Activated T-helper 1 cell treated with anti-CD3 and anti-CD28 coated beads, Interleukin-2, amount 50 U/mL, for 16 hours (primary cell): ENCODE measurements at regions not wholly inside any gene's neighbourhood (a gene's known extent, or its start where the extent isn't known, plus 50 kb on each side); places are given as distances from the start of the nearest gene placed in this dataset.

ENCODE experiments used
- DNase-seq, 2 donors: peaks; one replicate each; pipeline ENCODE4 v3.0.0-alpha.2; 2020; ENCODE audit warnings: low read depth in 1 of 2, low spot score in 1 of 2

DNA sequence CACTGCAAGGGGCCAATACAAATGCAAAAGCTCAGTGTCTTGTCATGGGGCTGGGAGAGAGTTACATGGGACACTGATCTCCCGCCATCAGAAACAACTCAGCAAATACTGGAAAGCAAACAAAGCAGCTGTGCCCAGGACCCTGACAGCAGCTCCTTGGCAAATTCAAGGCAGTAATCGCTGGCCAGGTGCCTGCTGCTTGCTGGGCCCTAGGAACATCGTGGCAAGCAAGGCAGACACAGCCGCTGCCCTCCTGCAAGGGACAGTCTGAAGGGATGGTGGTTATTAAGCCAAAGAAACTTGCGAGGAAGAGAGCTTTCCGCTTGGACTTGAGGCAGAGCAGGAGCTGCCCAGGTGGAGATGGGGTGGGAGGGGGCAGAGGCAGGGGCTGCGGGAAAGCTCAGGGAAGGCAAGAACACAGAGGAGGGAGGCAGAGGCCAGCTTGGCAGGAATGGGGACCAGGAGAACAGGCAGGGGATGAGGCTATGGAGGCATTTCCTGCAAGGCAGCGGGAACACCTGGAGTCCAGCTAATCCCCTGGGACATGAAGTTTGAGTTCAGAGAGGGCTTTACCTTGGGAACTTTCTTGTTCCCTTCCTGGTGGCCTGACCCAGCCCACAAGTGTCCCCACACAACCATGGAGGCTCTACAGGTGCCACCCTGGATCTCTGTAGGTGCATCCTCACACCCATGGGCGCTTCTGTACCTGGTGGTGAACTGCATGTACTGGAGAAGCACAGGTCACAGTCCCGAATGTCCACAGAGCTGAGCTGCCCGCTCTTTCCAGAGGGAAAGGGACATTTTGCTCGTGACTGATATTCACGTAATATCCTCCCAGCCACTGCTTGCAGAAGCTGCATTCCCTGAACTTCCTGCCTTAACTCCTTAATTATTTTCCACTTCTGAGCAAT lies 78.7 kb upstream of the ATP2B2 start:
- DNase-seq, result no peak

DNA sequence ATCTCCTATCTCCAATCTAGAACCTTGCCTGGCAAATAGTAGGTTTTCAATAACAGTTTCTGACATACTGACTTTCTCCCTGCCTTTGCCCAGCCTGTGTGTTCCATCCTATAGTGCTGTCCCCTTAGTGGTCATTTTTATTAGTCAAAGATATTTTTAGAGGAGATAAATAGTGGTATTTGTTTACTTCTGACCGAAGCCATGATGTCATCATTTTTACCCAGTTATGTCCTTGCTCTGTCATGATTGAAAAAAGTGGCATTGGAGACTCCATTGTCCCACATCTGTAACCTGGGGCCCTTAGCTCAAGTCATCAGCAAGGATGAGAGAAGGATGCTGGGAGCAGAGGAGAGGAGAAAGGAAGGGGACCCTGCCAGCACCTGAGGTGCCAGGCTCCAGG lies 80.6 kb upstream of the ATP2B2 start:
- no peak for DNase-seq

DNA sequence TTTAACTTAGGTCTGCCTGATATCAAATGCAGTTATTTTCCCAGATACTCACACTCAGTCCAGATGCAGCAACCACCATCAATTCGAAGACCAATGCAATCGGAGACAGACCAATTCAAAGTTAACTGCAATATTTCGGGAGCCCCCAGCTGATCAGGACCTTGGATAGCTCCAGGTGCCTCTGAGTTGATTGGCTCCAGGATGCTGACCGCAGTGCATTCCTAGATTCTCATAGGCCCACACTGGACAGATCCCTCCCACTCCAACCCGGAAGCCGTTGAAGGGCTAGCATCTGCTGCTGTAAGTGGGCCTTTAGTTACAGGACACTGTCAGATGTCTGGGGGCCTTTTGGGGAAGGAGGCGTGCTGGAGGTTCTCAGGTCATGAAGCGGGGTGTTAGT lies 89.5 kb upstream of the ATP2B2 start:
- no peak for DNase-seq

DNA sequence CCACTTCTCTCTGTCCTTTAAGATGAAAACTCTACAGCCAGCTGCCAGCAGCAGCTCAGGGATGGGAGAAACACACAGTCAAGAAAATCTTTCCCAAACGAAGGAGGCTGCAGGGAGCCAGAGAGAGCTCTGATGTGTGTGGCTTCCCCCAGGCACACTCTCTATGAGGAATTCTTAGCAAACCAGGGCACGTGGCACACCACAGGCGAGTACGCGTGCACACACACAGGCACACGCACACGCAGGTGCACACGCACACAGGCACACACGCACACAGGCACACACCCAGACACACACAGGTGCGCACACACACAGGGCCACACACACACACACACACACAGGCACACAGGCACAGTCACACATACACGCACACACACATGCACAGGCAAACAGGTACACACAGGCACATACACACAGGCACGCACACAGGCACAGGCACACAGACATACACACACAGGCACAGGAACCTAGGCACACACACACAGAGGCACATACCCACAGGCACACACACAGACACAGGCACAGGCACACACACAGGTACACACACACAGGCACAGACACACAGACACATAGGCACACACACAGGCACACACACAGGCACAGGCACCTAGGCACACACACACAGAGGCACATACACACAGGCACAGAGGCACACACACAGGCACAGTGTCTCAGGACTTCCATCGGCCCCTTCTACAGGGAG lies 91.5 kb upstream of the ATP2B2 start:
- no peak for DNase-seq

DNA sequence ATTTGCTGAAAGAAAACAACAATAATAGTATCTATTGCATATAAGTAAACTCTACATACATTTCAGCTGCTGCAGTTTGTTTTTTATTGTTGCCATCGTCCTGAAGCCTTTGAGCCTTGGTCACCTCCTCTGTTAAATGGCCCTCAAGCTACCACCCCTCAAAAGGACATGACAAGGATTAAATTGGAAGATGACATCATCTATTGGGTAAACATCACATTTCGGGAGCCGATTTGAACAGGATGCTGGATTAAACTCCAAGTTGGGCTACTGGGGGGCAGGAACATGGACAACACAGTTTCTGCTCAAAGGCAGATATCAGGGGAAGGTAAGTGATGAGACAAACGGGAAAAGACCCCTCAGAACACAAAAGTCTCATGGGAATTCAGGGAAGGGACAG lies 92.3 kb upstream of the ATP2B2 start:
- no peak for DNase-seq

DNA sequence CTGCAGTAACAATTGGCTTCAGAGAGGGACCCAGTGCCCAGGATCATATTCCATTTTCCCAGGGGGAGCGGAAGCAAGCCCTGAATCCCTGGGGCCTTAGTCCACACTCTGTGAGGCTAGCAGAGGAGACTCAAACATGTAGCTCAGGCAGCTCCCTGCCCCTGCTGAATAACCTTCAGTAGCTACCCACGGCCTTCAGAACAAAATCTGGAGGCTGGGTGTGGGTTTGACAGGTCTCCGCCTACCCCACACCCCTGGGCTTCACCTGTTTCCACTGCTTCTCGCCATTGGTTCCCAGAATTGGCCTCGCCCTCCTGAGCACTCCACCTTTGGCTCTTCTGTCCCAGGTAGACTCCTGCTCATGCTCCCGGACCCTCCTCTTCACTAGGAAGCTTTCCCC lies 93.6 kb upstream of the ATP2B2 start:
- no peak for DNase-seq

DNA sequence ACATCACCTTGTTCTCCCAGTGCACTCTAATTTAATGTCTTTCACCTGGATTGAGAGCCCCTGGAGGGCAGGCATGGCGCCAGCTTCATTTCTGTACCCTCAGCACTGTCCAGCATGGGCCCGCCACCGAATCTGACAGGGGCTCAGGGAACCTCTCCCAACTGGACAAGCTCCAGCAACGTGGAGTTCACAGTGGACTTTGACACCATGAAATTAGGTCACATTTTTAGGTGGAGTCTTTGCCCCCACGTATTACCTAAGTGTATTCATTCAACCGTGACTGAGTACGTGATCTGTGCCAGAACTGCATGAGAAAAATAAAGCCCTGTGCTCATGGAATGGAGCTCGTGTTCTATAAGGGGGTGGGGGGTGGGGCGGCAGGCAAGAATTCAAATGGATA lies 94.1 kb upstream of the ATP2B2 start:
- no peak for DNase-seq

DNA sequence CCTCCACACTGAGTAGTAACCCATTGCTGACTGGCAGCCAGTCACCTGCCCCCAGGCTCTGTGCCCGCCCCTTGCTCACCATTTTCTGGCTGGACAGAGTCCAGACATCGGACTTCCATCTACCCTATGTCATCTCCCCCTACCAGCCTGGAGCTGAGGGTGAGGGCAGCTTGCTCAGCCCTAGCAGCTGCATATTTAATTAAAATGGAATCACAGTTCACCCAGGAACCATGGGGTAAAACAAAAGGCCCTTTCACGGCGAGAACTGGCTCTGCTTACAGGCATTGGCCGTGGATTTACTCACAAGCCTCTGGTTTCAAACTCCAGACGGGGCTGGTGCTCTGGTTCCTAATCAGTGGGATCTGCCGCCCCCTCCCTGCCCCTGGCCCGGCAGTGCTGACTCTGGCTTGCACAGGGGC lies 94.9 kb upstream of the ATP2B2 start:
- no peak for DNase-seq

DNA sequence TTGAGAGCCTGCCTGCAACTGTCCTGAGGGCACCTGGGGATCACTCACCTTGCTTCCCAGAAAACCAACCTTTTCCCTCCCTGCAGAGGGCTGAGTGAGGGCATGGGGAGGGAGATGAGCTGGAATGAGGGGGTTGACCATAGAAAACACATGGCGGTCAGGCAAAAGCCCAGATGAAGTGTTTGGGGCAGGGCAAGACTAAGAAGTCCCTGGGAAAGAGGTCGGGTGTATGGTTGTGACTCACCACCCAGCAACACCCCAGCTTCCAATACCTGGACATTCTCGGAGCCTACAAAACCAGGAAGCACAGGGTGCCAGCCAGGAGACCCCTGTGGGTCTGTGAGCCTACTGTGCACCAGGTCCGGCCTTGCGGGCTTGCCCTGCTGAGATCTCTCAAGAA lies 95.3 kb upstream of the ATP2B2 start:
- DNase-seq, result no peak

DNA sequence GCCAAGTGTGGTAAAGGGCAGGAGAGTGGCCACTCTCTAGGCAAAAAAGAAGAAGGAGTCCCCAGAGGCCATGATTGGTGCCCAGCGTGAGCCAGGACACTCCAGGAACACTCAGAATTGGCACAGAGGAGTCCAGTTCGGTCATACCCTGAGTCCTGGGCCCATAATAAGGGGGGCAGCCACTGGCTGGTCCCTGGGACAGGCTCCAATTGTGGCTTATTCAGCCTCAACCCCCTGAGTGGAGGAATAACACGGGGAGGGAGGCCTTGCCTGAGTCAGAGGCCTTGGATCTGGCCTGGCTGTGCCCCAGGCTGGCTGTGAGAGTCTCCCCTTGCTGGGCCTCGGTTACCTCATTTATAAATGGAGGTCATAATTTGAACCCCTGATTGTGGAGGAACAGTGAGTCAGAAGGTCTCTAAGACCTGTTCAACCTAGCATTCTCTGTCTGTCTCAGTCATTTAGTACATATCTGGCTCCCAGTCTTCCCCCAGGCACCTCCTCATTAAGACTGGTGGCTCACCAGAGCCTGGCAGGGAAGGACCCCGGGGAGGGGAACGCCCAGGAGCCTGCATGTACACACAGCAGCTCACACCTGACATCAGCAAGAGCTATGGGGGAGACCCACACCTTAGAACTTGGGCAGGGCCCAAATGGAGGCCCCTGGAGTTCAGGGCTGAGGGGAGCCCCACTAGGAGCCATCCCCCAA lies 95.9 kb upstream of the ATP2B2 start:
- DNase-seq, result no peak

DNA sequence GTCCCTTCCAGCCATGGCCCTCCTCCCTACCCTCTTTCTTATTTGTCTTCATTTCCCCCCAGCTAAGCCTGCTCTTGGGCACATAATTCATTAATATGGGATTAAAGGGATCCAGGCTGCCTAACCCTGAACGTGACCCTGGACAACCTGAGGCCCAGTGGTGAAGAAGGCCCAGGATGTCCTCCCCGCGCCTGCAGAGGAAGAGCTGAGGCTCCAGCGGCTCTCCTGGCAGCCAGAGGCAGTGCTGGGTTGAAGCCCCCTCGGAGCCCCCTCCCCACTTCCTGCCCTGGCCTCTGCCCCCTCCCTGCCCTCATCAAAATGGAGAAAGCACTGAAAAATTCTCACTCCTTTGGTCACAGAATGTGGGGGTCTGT lies 96.5 kb upstream of the ATP2B2 start:
- no peak for DNase-seq

DNA sequence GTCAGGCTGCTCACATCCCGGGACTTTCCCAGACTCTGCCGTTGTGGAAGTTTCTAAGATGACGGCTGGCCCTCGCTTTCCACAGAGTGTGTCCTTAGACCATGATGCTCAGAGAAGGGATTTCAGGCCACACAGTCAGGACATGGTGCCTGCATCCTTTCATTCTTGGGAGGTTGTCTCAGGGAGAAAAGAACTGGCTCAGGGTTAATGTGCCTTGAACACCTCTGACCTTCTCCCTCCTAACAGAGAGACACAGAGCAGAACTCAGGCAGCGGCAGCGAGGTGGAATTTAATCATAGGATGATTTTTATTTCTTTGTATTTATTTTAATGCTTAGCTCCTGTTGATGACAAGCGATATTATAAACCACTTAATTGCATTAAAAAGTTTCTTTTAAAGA lies 96.9 kb upstream of the ATP2B2 start:
- DNase-seq, result no peak

DNA sequence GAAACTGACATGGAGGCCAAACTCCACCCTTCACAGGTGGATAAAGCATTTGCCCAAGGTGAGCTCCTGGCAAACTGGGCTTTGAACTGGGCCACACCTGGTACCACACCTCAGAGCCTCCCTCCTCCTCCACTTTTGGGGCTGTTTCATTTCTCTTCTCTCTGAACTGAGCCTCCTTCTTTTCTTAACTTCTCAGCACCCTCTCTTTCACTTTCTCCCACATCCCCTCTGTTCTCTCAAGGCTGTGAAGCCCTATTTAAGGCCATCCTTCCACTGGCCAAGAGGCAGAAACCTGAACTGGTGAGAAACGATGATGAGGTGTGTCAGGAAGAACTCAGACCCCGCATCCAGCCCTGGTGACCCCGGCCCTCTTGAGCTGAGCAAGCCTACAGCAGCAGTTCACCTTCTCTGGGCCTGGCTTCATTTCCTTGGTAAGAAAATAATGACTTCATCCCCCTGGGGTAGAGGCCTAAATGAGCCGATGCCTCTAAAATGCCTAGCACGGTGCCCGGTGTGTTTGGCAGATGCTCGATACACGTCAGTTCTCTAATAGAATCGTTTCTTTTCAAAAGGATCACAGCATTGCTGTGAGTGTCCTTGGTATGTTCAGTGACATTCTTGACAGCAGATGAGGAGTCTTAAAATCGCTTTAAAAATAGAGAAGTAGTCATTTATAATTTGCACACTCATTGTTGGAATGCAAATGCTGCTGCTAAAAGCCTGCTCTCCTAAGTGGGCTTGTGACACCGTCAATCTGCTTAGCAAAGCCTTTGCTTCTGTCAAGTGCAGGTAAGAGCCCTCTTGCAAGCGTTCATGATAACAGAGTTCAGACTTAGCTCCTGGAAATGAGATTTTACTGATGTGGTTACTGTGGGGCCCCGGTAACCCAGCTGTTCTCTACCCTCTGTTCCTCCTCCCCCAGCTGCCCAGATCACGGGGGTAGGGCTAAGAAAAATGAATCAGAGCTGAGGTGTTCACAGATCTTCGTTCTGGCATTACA lies 97.7 kb upstream of the ATP2B2 start:
- DNase-seq, result peak; percentile 22 to 48

DNA sequence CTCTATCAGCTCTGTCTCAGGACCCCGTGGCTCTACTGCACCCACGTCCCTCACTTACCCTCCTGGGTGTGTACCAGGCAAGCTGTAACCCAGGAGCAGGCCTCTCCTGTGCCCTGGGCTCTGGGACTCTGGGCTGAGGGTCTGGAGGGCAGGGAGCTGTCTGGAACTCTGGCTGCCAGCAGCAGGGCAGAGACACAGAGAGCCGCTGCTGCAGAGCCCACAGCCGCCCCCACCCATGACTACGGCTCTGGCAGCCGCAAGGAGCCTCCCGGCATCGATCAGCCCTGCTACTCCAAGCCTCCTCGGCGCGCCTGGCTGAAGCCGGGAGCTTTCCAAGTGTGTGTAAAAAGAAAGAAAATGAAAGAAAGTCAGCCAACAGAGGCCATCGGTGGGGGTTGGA lies 103.7 kb upstream of the ATP2B2 start:
- DNase-seq, result no peak

DNA sequence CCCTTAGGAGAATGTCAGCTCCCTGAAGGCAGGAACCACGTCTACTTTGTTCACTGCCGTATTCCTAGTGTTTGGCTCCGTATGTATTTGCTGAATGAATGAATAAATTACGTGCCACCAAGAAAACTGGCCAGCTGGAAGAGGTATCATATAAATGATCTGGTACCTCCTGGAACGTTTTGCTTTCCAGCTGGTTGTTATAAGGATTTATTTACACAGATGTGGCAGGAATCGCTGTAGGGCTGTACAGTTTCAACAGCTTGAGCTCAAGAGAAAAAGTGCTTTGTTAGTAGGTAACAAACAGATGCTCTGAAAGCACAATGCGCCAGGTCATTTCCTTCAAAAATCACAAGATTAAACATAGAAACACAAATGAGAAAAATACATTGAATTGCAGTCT lies 108.8 kb upstream of the ATP2B2 start:
- no peak for DNase-seq

DNA sequence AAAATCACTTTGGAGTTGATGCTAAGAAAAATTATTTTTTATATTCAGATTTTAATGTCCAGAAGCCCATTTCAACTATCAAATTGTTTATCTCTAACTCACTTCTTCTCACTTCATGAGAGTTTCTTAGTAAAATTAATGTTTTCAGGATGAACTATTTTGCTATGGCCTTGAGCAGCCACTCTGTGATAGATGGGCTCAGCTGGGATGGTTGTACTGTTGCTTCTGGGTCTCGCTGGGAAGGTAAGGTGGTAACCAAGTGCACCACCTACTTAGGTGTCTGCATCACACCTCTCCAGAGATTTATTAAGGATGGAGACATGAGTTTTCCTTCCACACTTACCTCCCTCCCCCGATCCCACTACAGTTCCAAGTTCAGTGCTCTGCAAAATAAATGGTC lies 110.3 kb upstream of the ATP2B2 start:
- no peak for DNase-seq

DNA sequence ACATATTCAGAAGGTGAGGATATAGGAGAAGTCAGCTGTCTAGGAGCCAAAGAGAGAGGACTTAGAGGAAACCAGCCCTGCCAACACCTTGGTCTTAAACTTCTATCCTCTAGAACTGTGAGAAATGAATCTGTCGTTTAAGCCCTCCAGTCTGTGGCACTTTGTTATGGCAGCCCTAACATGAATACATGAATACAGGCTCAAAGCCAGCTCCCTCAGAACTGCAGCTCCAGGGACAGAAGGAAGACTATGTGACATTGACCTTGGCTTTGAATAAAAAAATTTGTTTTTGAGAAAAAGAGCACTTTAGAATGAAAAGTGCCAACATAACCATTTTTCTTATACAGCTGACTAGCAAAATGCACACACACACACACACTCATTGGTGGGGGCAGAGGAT lies 110.9 kb upstream of the ATP2B2 start:
- no peak for DNase-seq

DNA sequence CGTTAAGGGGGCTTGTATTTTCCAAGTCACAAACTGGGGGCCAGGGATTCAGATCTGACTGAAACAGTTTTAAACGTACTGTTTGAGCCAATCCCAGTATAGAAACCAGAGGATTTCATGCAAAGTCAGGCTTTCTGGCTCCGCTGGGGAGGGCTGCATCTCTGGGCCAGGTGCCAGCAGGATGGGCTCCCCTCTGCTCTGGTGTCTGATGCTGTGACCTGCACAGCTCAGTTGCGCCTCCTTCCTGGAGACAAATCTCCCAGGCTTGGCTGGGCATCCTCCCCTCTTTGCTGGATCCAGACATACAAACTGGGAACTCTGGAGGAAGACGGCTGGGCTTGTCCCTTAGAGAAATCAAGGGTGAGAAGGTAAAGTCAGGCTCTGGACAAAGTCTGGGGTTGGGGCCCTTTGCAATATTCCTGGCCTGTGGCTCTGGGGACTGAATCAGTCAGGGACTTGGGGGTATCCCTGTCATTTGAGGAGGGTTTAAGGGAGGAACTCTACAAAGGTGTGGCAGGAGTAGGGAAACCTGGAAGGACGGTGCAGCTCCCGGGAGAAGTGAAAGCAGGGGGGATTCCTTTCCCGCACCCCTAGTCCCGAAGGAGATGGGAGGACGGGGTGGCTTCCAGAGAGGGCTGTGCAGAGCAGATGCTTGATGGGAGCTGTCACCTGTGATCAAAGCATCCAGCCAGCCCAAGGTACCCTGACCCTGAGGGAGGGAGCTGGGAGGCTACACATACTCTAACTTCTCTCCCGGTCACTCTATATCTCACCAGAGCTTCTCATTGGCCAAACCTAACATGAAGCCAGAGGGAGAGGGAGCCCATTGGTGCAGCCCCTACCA lies 114.8 kb upstream of the ATP2B2 start:
- DNase-seq, result no peak

DNA sequence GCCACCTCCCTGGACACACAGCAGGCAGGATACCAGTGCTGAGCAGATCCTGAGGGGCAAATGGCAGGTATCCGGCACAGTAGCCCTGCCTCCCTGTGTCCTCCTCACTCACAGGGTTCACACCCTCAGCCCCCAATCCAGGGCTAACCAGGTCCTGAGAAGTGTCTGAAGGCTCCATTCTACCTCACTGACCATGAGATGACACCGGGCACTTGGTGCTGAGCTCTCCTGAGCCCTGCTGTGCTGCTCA lies 115.4 kb upstream of the ATP2B2 start:
- no peak for DNase-seq

DNA sequence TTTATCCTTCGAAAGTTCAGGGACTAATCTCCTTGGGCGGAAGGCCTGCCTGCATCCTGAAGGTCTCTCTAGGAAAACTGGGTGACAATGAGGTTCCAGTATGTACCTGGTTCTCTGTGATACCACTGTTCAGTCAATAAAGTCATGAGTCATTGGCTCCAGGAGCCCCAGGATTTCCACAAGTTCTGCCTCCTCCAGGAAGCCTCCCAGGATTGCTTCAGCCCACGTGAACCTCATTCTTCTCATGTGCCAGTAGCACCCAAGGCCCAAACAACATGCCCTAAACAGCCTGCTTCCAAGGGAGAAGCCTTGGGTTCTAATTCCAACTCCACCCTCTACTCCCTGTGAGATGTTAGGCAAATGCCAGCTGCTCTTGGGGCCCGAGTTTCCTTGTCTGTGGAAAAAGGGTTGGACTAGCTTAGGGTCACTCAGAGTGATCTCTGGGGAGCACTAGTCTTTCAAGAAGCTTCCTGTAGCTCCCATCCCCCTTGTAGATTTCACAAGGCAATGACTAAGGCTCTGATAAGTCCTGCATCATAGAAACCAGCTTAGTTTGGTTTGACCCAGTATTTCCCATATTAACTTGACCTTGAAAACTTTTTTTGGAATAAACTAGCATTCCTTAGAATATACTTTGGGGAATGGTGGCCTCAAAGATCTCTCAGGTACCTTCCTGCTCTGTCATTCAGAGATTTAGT lies 118.3 kb upstream of the ATP2B2 start:
- no peak for DNase-seq
